HepG2 (cell line): ENCODE measurements at regions not wholly inside any gene's neighbourhood (a gene's known extent, or its start where the extent isn't known, plus 50 kb on each side); places are given as distances from the start of the nearest gene placed in this dataset.

ENCODE experiments used
- AGO1 ChIP-seq: fragments of 200-400 bp; formaldehyde crosslinking; IDR thresholded peaks from 2 replicates; pipeline ENCODE4 v1.6.1; 2017; ENCODE audit warnings: mild to moderate bottlenecking, low read depth, low read length, moderate library complexity; ENCODE audit not compliant: poor library complexity, severe bottlenecking
- CBX5 ChIP-seq: sonication (generic); formaldehyde crosslinking; IDR thresholded peaks from 2 replicates; pipeline ENCODE4 v1.4.0; 2020; ENCODE audit warnings: missing genetic modification reagents, borderline replicate concordance
- DRAP1 ChIP-seq: IDR thresholded peaks from 2 replicates; pipeline ENCODE4 v1.6.1; 2016; ENCODE audit warnings: missing genetic modification reagents, missing compliant biosample characterization
- FOSL2 ChIP-seq: sonication (generic); formaldehyde crosslinking; IDR thresholded peaks from 2 replicates; pipeline ENCODE4 v1.4.0; 2020; ENCODE audit warnings: missing genetic modification reagents
- FOXA3 ChIP-seq: IDR thresholded peaks from 2 replicates; pipeline ENCODE4 v1.6.1; 2016; ENCODE audit warnings: missing genetic modification reagents, missing compliant biosample characterization
- KDM5B ChIP-seq: sonication (generic); formaldehyde crosslinking; IDR thresholded peaks from 2 replicates; pipeline ENCODE4 v1.4.0; 2020; ENCODE audit warnings: missing genetic modification reagents, mild to moderate bottlenecking, borderline replicate concordance
- MBNL3 ChIP-seq: fragments of 250-450 bp; sonication (Bioruptor Pico); conservative IDR thresholded peaks from 2 replicates; pipeline ENCODE4 v1.8.0; 2022; ENCODE audit warnings: mild to moderate bottlenecking, inconsistent platforms
- SALL1 ChIP-seq: sonication (generic); formaldehyde crosslinking; IDR thresholded peaks from 2 replicates; pipeline ENCODE4 v1.8.0; 2022; ENCODE audit warnings: mild to moderate bottlenecking, missing genetic modification reagents
- USF2 ChIP-seq, 2 experiments: sonication (generic) in 1 of 2; formaldehyde crosslinking in 1 of 2; IDR thresholded peaks; 2 replicates each; pipeline versions ENCODE4 v1.5.1 to v1.6.1; 2011 to 2020; ENCODE audit warnings: borderline replicate concordance in 1 of 2, low read depth in 1 of 2, low read length in 1 of 2, mild to moderate bottlenecking in 1 of 2, missing genetic modification reagents in 1 of 2, moderate library complexity in 1 of 2
- YEATS2 ChIP-seq: sonication (generic); formaldehyde crosslinking; IDR thresholded peaks from 2 replicates; pipeline ENCODE4 v1.4.0; 2020; ENCODE audit warnings: missing genetic modification reagents, borderline replicate concordance
- ZBTB14 ChIP-seq: sonication (generic); formaldehyde crosslinking; IDR thresholded peaks from 2 replicates; pipeline ENCODE4 v1.4.0; 2020; ENCODE audit warnings: missing genetic modification reagents
- ZNF142 ChIP-seq: sonication (generic); formaldehyde crosslinking; IDR thresholded peaks from 2 replicates; pipeline ENCODE4 v1.4.0; 2020; ENCODE audit warnings: missing genetic modification reagents
- ZNF556 ChIP-seq: sonication (generic); formaldehyde crosslinking; IDR thresholded peaks from 2 replicates; pipeline ENCODE4 v1.4.0; 2020; ENCODE audit warnings: mild to moderate bottlenecking, missing genetic modification reagents, borderline replicate concordance
- ZXDC ChIP-seq: sonication (generic); formaldehyde crosslinking; IDR thresholded peaks from 2 replicates; pipeline ENCODE4 v1.5.0; 2020; ENCODE audit warnings: mild to moderate bottlenecking, missing genetic modification reagents

- TF ChIP-seq ZNF142 (CRISPR knock-in tag) (0 out of 2 replicates have a peak, but pooled peaks have one; percentile 75), DRAP1 (peak; percentile 62; the same call in 1 of the 2 replicates), USF2 (IDR thresholded peaks at IDR 0.05; ENCODE audit: low read depth, low read length) (no peak), USF2 (CRISPR knock-in tag; IDR thresholded peaks at IDR 0.05; ENCODE audit: borderline replicate concordance) (no peak), ZNF556 (no peak; the same call in 1 of the 2 replicates), YEATS2 (peak; percentile 50; the same call in 1 of the 2 replicates), ZXDC (no peak), KDM5B (no peak), ZBTB14 (CRISPR knock-in tag) (no peak), MBNL3 (no peak), CBX5 (0 out of 2 replicates have a peak, but pooled peaks have one; percentile 79), FOSL2 (CRISPR knock-in tag) (peak; percentile 80), AGO1 (no peak), SALL1 (CRISPR knock-in tag) (peak; percentile 55), FOXA3 (CRISPR knock-in tag) (peak; percentile 70)
Observed at GRCh38 chr14:31944256-31945073, 132.6 kb upstream of the ARHGAP5 start (continued).
